Stimulated activated CD8-positive, alpha-beta memory T cell treated with anti-CD3 and anti-CD28 coated beads, Interleukin-4, amount 100 ng/mL, for 1 hour (primary cell): ENCODE measurements at regions not wholly inside any gene's neighbourhood (a gene's known extent, or its start where the extent isn't known, plus 50 kb on each side); places are given as distances from the start of the nearest gene placed in this dataset.
"Not testable (repeated sequence)": the region's sequence is repeated elsewhere in the genome, so short reads cannot be mapped to it uniquely, and the experiment has no call there.

Experiments
- DNase-seq, 2 donors: peaks; one replicate each; pipeline ENCODE4 v3.0.0-alpha.2; 2020; ENCODE audit warnings: low read depth in 2 of 2, low spot score in 1 of 2

GRCh38 chr4:18439311-18439710 is 417.8 kb upstream of the LCORL start:
- DNase-seq, result no peak

DNA sequence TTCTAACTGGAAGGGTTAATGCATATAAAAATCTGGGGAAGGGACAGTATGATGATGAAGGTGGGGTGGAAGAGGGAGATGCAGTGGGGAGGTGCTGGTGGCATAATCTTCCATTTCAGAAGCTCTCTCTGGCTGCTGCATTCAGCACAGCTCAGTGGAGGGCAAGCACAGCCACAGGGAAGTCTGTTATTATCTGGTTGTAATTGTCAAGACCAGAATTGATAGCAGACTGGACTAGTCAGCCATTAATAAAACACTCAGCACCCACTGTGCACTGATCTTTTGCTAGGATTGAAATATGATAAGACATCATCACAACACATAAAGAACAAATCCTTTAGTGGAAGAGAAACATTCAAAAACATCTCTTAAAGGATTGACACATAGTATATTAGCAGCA is 414.2 kb upstream of the LCORL start:
- no peak for DNase-seq

DNA sequence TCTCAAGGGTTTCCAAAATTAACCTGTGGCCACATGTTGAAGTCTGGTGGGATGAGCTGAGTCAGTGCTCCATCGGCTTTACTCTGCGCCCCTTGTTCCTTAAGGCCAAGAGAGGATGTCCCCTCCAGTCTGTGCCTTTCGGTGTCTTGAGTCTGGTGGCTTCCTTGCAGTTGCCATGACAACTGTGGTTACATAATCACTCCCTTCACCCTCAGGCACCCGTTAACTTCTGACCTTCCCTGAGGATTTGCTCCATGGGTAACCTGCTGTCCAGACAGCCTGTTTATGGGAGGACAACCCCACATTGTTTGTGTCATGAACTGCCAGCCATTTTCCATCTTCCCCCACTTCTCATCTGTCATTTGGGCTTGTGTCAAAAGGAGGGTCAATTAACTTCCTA is 401.1 kb upstream of the LCORL start:
- DNase-seq, result no peak

GRCh38 chr4:18421519-18421918 is 400.0 kb upstream of the LCORL start:
- no peak for DNase-seq

GRCh38 chr4:18419780-18420179 is 398.2 kb upstream of the LCORL start:
- DNase-seq, result no peak

DNA sequence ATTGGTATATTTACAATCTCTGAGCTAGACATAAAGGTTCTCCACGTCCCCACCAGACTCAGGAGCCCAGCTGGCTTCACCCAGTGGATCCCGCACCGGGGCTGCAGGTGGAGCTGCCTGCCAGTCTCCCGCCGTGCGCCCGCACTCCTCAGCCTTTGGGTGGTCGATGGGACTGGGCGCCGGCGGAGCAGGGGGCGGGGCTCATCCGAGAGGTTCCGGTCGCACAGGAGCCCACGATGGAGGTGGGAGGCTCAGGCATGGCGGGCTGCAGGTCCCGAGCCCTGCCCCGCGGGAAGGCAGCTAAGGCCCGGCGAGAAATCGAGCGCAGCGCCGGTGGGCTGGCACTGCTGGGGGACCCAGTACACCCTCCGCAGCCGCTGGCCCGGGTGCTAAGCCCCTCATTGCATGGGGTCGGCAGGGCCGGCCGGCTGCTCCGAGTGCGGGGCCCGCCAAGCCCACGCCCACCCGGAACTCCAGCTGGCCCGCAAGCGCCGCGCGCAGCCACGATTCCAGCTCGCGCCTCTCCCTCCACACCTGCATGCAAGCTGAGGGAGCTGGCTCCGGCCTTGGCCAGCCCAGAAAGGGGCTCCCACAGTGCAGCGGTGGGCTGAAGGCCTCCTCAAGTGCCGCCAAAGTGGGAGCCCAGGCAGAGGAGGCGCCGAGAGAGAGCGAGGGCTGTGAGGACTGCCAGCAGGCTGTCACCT is 396.8 kb upstream of the LCORL start:
- not testable (repeated sequence) for DNase-seq

DNA sequence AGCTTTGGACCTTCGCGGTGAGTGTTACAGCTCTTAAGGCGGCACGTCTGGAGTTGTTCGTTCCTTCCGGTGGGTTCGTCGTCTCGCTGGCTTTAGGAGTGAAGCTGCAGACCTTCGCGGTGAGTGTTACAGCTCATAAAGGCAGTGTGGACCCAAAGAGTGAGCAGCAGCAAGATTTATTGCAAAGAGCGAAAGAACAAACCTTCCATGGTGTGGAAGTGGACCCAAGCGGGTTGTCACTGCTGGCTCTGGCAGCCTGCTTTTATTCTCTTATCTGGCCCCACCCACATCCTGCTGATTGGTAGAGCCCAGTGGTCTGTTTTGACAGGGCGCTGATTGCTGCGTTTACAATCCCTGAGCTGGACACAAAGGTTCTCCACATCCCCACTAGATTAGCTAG is 396.1 kb upstream of the LCORL start:
- DNase-seq, result not testable (repeated sequence)

GRCh38 chr4:18406264-18406663 is 384.7 kb upstream of the LCORL start:
- no peak for DNase-seq

GRCh38 chr4:18405054-18405453 is 383.5 kb upstream of the LCORL start:
- no peak for DNase-seq

GRCh38 chr4:18404642-18405041 is 383.1 kb upstream of the LCORL start:
- no peak for DNase-seq

DNA sequence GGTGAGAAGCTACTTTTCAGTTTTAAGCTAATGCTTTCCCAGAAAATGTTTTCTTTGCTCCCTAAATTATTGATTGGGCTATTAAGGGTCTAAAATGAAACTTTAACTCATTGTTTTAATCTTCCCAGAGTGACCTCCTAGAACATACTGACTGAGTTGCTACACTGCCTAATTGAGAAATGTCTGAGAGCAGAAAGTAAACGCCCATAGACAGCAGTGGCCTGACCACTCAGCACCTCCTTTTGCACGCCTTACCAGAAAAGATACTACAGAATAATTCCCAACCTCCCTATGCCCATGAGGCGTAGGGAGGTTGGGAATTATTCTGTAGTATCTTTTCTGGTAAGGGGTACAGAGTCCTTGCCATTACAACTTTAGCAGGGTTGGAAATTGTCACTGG is 381.8 kb upstream of the LCORL start:
- no peak for DNase-seq

DNA sequence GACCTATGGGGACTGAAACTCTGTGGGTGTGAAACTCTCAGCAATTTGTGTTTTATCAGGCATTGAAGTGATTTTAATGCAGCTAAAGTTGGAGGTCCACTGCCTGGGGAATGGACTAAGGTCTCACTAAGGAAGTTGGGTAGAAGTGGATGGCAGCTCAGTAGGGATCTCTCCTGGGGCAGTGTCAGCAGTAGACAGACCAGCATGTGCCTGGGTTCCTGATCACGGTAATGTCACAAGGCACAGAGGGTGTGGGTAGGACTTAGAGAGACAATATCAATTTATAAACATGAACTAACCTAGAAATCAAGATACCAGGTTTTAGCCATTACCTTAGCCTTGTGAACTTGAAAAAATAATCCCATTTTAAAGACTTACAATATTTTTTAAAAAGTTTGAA is 380.3 kb upstream of the LCORL start:
- DNase-seq, result no peak

GRCh38 chr4:18401425-18401824 is 379.9 kb upstream of the LCORL start:
- no peak for DNase-seq

DNA sequence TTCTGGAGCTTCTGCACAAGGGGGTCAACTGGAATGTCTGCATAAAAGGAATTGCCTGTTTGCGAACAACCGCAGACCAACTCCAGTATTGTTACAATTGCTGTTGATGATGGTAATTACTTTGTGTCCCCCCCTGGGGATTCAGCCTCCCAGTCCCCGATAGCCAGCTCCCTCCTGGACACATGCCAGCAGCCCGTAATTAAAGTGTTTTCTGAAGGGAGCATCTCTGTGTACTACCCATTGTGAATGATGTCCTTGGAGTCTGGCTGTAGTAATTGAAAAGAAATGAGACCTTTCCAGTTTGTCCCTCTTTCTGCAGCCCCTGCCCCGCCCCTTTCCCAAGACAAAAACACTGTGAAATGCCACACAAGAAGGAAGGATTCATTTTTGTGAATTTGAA is 377.1 kb upstream of the LCORL start:
- no peak for DNase-seq

GRCh38 chr4:18397681-18398390 is 376.3 kb upstream of the LCORL start:
- DNase-seq, result no peak

GRCh38 chr4:18394656-18395055 is 373.1 kb upstream of the LCORL start:
- no peak for DNase-seq

GRCh38 chr4:18391354-18391728 is 369.8 kb upstream of the LCORL start:
- no peak for DNase-seq

GRCh38 chr4:18390655-18391353 is 369.2 kb upstream of the LCORL start:
- no peak for DNase-seq

GRCh38 chr4:18389115-18389514 is 367.6 kb upstream of the LCORL start:
- no peak for DNase-seq

- no peak for DNase-seq
These were observed 366.5 kb upstream of the LCORL start for GRCh38 chr4:18388039-18388438.

DNA sequence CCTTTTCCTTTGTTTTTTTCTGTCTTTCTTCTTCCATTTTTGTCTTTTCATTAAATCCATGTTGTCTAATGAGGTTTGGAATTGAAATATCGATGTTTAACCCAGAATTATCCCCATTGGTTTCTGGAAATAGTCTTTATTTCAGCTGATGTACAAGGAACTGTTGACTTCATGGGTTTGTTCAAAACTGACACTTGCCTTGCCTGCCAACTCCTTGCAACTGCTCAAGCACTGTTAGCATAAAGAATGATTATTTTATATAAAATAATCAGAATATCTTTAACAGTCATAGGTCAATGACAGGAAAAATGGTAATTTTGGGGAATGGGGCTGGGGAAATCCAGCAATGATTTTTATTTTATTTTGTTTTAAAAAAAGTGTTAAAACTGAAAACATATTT is 359.6 kb upstream of the LCORL start:
- DNase-seq, result no peak

- no peak for DNase-seq
These were observed 348.0 kb upstream of the LCORL start for GRCh38 chr4:18369561-18369960.
